T-helper 2 cell (primary cell): ENCODE measurements at regions not wholly inside any gene's neighbourhood (a gene's known extent, or its start where the extent isn't known, plus 50 kb on each side); places are given as distances from the start of the nearest gene placed in this dataset.

Source experiments
- DNase-seq, 5 experiments: peaks; one replicate each; pipeline versions ENCODE4 v3.0.0 to v3.0.0-alpha.2; 2012 to 2022

DNA sequence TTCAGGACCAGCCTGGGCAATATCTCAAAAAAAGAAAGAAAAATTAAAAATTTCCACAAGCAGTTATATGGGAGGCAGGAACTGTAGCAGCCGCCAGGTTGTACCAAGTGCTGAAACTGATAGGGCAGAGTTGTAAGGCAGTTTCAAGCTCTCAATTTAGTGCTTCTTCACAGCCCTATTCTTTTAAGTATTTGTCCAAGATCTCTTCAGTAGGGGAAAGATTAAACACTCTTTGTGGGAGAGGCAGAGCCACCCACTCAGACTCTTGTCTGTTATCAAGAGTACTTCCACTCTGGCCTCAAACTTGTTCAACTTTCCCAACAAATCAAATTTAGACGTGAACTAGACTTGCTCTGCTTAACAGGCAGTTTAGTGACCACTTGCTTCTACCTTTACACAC is 228.7 kb downstream of the REEP3 start:
- no peak for DNase-seq

DNA sequence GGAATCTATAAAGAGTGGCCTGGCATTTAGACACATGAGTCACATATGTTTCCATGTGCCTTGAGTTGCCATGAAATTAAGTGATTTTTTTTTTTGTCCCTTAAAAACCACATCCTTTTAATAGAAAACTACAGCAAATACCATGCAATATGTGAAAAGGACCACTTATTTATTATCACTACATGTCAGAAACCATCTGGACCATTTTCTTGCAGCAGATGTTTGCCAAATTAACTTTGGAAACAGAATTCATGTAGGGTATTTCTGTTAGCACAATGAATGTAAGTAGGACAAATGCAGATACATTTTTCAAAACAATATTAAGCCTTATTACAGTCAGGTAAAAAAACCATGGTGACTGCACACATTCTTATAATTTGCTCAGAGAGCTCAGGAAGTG is 230.6 kb downstream of the REEP3 start:
- DNase-seq = no peak

DNA sequence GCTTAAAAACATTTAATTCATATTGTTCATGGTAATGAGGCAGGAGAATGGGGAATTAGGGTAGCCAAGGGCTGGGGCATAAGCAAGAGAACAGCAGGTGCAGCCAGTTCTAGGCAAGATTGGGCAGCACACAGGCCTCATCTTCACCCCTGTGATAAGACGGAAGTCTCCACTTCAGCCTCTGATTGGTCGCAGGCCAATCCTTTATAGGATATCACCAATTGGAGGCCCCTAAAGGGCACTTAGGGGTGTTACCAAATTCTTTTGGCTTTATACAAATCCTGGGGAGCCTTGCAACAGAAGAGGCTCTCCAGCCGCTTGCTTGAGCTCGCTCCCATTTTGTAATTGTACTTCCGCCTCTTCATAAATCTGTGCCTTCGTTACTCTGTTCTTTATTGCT is 231.1 kb downstream of the REEP3 start:
- no peak for DNase-seq

DNA sequence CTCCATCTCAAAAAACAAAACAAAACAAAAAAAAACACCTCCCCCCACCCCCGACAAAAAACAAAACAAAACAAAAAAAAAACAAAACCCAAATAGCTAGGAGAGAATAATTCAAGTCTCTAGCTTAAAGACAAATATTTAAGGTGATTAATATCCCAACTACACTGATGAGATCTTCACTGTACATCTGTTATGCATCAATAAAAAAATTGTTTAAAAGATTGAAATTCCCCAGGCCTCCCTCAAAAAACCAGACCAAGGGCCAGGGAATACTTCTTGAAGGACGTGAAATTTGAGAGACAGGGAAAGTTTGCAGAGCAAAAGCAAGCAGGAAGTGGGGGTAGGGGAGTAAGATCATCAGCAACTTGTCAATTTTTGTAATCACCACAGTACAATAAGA is 232.6 kb downstream of the REEP3 start:
- DNase-seq = no peak

GRCh38 chr10:63755441-63755840 is 234.2 kb downstream of the REEP3 start:
- DNase-seq = no peak

DNA sequence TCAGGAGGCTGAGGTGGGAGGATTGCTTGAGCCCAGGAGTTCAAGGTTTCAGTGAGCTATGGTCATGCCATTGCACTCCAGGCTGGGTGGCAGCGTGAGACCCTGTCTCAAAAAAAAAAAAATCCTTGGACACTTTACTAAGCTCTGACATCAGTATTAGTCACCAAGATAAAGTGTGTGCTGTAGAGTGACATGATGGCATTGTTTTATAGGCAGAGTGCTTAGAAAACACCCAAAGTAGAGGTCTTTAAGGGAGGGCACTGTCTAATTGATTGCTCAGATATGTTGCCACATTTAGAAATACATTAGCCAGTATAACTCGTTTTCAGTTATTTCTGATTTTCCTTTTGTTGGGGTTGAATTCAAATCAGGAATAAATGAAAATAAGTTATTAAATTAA is 235.9 kb downstream of the REEP3 start:
- no peak for DNase-seq

DNA sequence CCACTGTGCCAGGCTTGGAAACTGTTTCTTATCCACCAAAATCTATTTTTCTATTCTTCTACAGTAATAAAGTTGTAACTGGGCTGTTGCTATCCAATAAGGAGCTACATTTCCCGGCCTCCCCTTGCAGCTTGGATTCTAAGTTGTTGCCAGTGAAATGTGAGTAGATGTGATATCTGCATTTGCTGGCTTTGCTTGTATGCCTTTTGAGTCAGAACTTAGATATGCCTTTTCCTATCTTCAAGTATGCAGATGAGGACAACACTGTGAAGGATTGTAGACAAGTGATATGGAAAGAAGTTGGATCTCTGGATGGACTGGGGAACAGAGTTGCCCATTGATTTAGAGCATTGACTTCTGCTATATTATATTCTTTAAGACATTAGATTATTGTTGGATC is 236.9 kb downstream of the REEP3 start:
- no peak for DNase-seq

- DNase-seq = no peak
These were observed 238.1 kb downstream of the REEP3 start for GRCh38 chr10:63759335-63759734.

DNA sequence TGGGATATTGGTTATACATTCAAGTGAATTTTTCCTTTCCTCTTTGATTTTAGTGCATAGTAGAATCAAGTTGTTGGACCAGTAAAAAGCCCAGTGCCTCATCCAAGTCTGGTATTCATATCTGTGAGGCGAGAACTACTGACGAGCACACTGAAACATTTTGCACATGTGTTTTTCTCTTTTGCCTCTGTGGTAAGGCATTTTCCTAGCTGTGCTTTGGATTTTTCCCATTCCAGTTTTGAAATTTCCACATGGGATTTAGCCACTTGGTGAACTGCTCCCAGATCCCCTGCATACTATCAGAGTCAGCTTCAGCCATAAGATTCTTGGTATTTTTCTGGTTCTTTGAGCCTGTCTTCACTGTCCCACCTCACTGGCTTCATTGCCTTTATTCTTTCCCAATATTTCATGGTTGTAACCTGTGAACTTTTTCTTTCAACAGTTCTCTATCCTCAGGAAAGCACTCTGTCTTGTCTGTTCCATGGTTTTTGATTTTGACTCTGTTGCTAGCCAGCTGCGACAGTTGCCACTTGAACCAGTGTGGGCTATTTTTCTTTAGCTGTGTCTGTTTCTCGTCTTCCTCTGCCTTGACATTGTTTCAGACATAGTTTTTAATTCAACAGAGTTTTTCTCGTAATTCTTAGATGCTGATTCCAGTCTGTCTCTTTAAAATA is 239.0 kb downstream of the REEP3 start:
- DNase-seq = no peak

DNA sequence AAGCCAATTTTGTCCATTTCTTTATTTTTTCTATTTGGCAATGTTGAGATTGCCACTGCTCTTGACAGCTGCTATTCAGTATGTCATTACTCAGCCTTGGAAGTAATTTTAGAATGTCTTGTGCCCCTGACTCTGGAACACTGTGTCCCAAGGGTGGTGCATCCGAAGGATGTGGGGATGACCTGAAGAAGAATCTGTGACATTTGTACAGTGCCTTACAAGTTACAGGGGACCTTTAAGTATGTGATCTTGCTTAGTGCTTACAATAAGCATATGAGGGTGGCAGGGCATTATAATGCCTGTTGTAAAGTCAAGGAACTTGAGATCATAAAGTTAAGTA is 239.5 kb downstream of the REEP3 start:
- DNase-seq = no peak

GRCh38 chr10:63761243-63761642 is 240.0 kb downstream of the REEP3 start:
- no peak for DNase-seq

DNA sequence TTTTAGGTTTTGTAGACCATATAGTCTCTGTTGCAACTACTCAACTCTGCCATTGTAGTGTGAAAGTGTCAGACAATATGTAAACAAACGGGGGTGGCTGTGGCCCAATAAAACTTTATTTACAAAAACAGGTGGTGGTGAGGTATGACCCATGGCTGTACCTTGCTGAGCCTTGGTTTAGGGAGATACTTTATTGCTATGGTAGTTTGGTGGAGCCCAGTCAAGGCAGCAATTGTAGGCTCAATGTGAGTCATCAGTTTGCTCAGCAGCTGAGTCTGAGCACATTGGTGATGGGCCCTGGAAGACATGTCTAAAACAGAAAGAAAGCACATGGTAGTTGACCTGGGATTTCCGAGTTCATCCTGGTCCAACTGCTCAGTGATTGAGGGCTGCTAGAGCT is 242.5 kb downstream of the REEP3 start:
- DNase-seq = no peak

GRCh38 chr10:63765126-63765525 is 243.9 kb downstream of the REEP3 start:
- DNase-seq = no peak

DNA sequence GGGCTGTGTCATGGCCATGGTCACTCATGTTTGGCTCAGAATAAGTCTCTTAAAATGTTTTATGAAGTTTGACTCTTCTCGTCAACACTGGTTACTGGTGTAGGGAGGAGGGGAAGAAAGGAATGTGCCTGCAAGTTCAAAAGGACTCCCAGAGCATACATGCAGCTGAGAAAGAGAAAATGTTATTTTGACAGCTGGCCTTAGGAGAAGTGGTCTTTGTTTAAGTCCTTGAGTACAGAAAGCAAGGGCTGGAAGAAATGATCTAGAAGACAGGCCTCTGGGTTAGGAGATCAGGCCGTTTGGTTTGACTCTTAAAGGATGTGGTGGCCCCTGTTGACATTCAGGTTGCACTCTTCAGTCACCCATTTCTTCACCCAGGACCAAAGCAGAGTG is 245.5 kb downstream of the REEP3 start:
- DNase-seq = no peak

- no peak for DNase-seq
These were observed 246.1 kb downstream of the REEP3 start for GRCh38 chr10:63767138-63767801.

DNA sequence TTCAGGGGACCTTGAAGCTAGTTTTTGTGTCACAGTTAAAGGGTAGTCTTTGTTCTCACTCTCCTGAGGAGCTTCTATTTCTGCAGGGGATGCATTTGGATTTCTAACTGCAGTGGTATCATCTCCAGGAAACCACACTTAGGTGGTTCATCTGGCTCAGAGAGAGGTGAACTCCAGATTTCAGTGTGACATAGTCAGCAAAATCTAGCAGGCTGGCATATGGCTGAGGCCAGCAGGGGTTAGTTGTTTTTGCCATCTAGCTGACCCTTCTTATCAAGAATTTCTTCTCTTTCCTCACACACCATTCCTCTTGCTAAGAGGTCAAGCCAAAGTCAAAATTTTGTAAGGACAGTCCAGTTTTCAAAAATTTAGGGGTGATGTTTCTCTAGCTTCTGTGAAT is 248.2 kb downstream of the REEP3 start:
- no peak for DNase-seq

GRCh38 chr10:63770523-63770922 is 249.3 kb downstream of the REEP3 start:
- DNase-seq = no peak

DNA sequence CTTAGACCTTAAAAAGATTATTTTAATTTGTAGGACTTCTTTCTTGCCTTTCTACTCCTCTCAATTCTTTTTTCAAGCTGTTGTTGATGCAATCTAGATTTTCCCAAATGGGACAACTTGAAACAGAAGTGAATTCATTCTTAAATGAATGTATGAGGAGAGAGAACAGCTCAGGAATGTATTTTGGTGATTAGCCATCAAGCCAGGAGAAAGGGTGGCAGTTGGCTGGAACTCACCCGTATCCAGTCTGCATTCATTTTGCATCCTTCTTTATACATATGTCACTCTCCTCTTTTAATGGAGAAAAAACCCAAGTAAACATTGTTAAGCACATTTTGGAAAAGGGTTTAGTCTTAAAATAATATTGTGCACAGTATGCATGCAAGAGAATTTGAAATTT is 251.3 kb downstream of the REEP3 start:
- DNase-seq = no peak

DNA sequence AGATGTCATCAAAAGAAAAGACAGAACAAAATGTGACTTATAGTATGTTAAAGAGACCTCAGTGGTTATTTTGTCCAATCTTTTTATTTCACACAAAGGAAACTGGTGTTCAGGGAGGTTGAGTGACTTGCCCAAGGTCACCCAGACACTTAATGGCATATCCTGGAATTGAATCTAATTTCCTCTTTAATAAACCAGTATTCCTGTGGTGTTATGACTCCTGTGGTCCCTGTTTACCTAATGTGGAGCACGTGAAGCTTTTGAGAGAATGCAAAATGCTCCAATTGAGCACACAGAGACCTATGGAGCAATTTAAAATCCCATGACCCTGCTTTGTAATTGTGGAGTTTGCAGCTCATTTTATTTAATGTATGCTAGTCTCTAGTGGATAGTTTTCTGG is 251.9 kb downstream of the REEP3 start:
- no peak for DNase-seq

- DNase-seq = no peak
These were observed 252.8 kb downstream of the REEP3 start for GRCh38 chr10:63773962-63774361.

- no peak for DNase-seq
These were observed 258.9 kb downstream of the REEP3 start for GRCh38 chr10:63780101-63780500.

- DNase-seq = no peak
These were observed 260.0 kb downstream of the REEP3 start for GRCh38 chr10:63781226-63781625.

- DNase-seq = no peak
These were observed 262.7 kb downstream of the REEP3 start for GRCh38 chr10:63783882-63784281.

DNA sequence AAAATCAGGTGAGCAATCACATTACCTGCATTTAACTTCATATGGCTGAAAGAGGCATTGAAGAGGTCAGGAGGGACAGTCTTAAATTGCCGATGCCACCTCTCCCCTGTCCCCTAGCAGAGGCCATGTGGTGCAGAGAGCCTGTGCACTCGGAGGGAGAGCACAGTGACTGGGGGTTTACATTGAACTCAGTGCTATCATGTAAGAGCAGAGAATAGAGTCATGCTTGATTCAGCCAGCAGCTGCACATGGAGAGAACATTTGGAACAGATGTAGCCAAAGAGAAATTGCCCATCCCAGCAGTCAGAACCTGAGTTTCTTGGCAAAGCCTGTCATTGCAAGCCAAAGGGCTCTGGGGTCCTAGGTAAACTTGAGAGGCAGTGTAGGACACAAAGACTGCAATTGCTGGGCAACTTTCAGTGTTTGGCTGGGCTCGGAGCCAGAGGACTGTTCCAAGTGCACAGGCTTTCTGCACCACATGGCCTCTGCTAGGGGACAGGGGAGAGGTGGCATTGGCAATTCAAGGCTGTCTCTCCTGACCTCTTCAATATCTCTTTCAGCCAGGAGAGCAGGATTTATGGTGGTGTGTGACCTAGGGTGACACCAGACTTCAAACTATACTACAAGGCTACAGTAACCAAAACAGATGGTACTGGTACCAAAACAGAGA is 267.1 kb downstream of the REEP3 start:
- DNase-seq = no peak
